ENCODE measurements at regions not wholly inside any gene's neighbourhood (a gene's known extent, or its start where the extent isn't known, plus 50 kb on each side); places are given as distances from the start of the nearest gene placed in this dataset.

DNA sequence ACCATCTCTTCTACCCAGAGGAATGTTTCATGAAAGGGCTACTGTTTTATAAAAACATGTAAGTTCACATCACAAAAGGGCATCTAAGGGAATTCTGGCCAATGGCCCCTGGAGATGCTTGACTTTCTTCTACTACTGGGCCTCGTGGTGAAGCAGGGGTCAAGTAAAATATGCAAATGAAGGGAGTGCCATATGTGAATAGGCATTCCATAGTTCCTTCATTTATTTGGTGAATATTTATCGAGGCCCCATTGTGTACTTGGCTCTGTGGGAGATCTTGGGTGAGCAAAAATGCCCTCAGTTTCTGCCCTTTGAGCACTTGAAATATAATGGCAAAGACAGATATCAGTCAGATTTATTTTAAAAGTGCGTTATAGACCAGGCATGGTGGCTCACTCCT, 101.3 kb upstream of the CACNA2D3 start:
- Histone ChIP-seq H3K4me3 (ENCODE audit: low read depth, low read length) (no peak overlapping the region), H3K36me3 (ENCODE audit: control insufficient read depth, insufficient read depth, low read length) (no peaks in the 10 kb centered on the region), H3K27me3 (ENCODE audit: control insufficient read depth, insufficient read depth, low read length) (no peaks in the 10 kb centered on the region)
- no peak for FAIRE-seq
- TF ChIP-seq, protein P1, sequence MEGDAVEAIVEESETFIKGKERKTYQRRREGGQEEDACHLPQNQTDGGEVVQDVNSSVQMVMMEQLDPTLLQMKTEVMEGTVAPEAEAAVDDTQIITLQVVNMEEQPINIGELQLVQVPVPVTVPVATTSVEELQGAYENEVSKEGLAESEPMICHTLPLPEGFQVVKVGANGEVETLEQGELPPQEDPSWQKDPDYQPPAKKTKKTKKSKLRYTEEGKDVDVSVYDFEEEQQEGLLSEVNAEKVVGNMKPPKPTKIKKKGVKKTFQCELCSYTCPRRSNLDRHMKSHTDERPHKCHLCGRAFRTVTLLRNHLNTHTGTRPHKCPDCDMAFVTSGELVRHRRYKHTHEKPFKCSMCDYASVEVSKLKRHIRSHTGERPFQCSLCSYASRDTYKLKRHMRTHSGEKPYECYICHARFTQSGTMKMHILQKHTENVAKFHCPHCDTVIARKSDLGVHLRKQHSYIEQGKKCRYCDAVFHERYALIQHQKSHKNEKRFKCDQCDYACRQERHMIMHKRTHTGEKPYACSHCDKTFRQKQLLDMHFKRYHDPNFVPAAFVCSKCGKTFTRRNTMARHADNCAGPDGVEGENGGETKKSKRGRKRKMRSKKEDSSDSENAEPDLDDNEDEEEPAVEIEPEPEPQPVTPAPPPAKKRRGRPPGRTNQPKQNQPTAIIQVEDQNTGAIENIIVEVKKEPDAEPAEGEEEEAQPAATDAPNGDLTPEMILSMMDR (IDR thresholded peaks at IDR 0.05; ENCODE audit: insufficient read depth, low read length, severe bottlenecking): no peak
- no peak for DNase-seq (ENCODE audit: low read depth)

DNA sequence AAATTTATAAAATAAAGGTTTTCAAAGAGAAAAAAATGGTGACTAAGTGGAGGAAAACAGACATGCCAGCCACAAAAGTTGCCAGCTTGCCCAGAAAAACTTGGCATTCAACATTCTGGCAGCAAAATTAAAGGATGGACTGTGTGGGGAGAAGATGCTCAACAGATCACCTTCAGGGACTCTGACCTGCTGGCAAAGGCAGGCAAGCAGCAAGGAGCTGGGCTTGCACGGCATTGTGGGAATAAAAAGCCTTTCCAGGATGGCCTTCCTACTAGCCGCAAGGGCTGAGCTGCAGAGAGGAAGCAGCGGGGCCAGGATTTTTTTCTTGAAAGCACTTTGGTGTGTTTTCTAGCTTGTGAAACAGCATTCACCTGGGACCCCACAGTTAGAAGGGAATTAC, 101.9 kb upstream of the CACNA2D3 start:
- Histone ChIP-seq H3K27me3 (ENCODE audit: control insufficient read depth, insufficient read depth, low read length) (no peaks in the 10 kb centered on the region), H3K4me3 (ENCODE audit: low read depth, low read length) (no peak overlapping the region), H3K36me3 (ENCODE audit: control insufficient read depth, insufficient read depth, low read length) (no peaks in the 10 kb centered on the region)
- TF ChIP-seq, protein P1 (IDR thresholded peaks at IDR 0.05; ENCODE audit: insufficient read depth, low read length, severe bottlenecking): no peak
- FAIRE-seq (no peak), DNase-seq (ENCODE audit: low read depth) (no peak)

- FAIRE-seq: no peak
- TF ChIP-seq, protein P1 (IDR thresholded peaks at IDR 0.05; ENCODE audit: insufficient read depth, low read length, severe bottlenecking): no peak
- no peak overlapping the region for H3K4me3 ChIP-seq (ENCODE audit: low read depth, low read length)
- no peaks in the 10 kb centered on the region for H3K36me3 ChIP-seq (ENCODE audit: control insufficient read depth, insufficient read depth, low read length)
- no peaks in the 10 kb centered on the region for H3K27me3 ChIP-seq (ENCODE audit: control insufficient read depth, insufficient read depth, low read length)
- no peak for DNase-seq (ENCODE audit: low read depth)
These were observed 108.3 kb upstream of the CACNA2D3 start for GRCh38 chr3:54014067-54014466.

DNA sequence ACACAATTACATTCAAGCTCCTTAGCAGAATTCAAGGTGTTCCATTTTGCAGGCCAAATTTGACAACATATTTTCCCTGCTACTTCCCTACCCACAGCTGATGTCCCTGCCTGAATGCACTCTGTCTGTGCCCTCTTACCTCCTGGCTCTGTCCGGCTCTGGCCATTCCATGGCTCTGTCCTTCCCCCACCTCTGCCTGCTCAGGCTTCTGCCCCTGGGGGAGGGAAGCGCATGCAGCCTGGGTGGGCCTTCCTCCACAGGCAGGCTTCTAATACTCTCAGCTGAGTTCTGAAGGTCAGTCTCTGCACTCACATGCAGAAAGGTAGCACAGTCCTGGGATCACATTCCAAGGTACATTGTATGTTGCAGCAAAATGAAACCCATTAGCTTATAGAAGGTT, 113.6 kb upstream of the CACNA2D3 start:
- TF ChIP-seq, protein P1 (IDR thresholded peaks at IDR 0.05; ENCODE audit: insufficient read depth, low read length, severe bottlenecking): no peak
- no peak for FAIRE-seq
- H3K27me3 ChIP-seq (ENCODE audit: control insufficient read depth, insufficient read depth, low read length): no peaks in the 10 kb centered on the region

GRCh38 chr3:54008099-54008498, 114.3 kb upstream of the CACNA2D3 start:
- Histone ChIP-seq H3K27me3 (ENCODE audit: control insufficient read depth, insufficient read depth, low read length) (no peaks in the 10 kb centered on the region), H3K4me3 (ENCODE audit: low read depth, low read length) (no peak overlapping the region), H3K36me3 (ENCODE audit: control insufficient read depth, insufficient read depth, low read length) (no peaks in the 10 kb centered on the region)
- DNase-seq (ENCODE audit: low read depth): no peak
- TF ChIP-seq, protein P1 (IDR thresholded peaks at IDR 0.05; ENCODE audit: insufficient read depth, low read length, severe bottlenecking): no peak
- FAIRE-seq: no peak

More for the DNA sequence above, 113.6 kb upstream of the CACNA2D3 start:
- DNase-seq (ENCODE audit: low read depth): no peak
- Histone ChIP-seq H3K4me3 (ENCODE audit: low read depth, low read length) (no peak overlapping the region), H3K36me3 (ENCODE audit: control insufficient read depth, insufficient read depth, low read length) (no peaks in the 10 kb centered on the region)

- DNase-seq (ENCODE audit: low read depth) (no peak), FAIRE-seq (no peak)
- Histone ChIP-seq H3K36me3 (ENCODE audit: control insufficient read depth, insufficient read depth, low read length) (no peaks in the 10 kb centered on the region), H3K27me3 (ENCODE audit: control insufficient read depth, insufficient read depth, low read length) (no peaks in the 10 kb centered on the region), H3K4me3 (ENCODE audit: low read depth, low read length) (no peak overlapping the region)
- TF ChIP-seq, protein P1 (IDR thresholded peaks at IDR 0.05; ENCODE audit: insufficient read depth, low read length, severe bottlenecking): no peak
These were observed 112.7 kb upstream of the SELENOK start for GRCh38 chr3:54004335-54004734.

Data from bronchial epithelial cell (primary cell).